ENCODE measurements at regions not wholly inside any gene's neighbourhood (a gene's known extent, or its start where the extent isn't known, plus 50 kb on each side); places are given as distances from the start of the nearest gene placed in this dataset.

DNA sequence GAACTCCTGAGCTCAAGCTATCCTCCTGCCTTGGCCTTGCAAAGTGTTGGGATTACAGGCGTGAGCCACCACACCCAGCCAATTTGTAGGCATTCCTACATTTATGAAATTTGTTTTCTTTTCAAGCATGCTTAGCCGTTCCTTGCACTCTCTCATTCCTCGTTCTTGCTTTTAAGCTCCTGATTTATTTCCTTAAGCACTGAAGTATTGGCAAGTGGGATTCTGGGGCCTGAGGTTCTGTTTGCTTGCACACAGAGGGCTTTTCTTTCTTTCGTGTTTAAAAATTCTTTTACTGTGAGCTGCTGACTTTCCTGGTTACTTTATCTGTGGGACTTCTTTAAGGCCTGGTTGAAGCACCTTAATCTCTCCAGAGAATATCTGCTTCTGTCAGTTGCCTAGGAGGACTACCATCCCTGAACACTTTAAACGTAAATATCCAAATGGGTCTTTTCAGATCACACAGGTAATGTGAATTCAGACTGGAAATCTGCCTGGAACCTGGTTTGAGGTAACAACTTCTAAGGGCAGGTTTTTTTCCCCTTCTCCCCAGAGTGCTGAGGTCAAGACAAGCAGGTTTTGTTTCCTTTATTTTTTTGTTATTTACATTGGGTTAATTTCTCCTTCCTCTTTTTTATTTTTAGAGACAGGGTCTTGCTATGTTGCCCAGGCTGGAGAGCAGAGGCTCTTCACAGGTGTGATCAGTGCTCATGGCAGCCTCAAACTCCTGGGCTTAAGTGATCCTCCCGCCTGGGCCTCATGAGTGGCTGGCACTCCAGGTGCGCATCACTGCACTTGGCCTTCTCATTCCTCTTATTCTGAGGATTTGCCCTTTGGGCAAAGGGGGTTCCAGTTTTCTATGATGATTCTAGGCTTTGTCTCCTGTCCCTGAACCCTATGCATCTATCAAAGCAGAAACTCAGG is 102.9 kb downstream of the PFKFB3 start:
- DNase-seq (ENCODE audit: low read depth, low spot score): no peak

DNA sequence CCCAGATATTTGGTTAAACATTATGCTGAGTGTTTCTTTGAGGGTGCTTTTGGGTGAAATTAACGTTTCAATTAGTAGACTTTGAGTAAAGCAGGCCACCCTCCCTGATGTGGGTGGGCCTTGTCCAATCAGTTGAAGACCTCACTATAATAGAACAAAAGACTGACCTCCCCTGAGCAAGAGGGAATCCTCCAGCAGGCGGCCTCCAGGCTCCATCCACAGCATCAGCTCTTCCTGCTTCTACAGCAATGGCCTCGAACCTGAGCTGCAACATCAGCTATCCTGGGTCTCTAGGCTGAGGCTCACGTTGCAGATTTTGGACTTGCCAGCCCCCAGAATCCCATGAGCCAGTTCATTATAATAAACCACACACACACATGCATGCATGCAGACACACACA is 104.2 kb downstream of the PFKFB3 start:
- no peak for DNase-seq (ENCODE audit: low read depth, low spot score)

DNA sequence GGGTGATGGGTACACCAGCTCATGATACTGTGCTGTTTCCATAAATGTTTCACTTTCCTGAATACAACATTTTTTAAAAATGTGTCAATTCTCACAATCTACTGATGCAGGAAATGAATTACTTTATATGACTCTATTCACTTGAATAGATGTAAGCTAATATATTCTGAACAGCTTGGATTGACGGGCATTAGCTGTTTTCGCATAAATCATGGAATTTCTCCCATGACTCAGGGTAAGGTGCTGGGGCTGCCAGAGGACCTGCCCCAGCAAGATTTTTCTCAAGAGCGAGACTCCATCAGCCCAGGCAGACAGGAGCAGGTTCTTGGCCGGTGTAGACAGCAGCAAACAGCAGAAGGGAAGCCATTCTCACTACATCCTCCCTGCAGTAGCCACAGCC is 107.1 kb downstream of the PFKFB3 start:
- DNase-seq (ENCODE audit: low read depth, low spot score): no peak

DNA sequence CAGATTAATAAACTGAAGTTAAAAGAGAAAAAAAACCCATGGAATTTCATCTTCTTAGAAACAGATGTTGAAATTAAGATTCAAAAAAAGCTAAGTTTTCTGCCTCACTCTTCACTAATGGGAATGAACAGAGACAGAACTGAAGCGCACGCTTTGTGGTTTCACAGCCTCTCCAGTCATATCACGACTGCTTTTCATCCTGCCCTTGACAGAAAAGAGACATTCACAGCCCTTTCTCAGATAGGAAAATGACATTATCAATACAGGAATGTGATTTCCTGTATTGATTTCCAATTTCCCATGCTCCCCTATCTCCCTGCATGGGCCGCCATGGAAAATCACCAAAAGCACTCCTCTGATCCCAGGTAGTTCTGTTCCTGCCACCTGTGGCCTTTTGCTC is 108.2 kb downstream of the PFKFB3 start:
- no peak for DNase-seq (ENCODE audit: low read depth, low spot score)

DNA sequence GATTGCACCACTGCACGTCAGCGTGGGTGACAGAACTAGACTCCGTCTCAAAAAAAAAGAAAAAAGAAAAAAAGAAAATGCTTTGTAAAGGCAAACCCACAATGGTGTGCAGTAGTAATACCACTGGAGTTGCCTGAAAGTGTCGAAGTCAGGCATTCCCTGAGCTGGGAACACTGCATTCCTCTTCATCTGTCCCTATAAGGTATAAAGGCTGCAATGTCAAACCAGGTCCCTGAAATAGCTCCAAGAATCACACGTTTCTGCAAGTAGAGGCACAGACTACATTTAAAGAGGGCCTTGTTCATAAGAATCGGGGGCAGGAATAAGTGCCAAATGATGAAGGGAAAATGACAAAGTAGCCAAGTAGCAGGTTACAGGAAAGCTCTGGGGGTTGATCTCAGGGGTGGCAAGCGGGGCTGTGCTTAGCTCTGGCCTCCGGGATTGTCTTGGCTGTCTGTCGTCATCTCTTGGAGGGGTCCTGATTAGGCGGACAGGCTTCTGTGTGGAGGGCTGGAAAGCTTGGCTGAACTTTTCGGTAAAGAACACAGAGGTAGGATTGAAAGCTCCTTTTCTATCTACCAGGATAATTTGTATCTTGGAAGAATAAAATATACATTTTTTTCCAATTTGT is 109.1 kb downstream of the PFKFB3 start:
- DNase-seq (ENCODE audit: low read depth, low spot score): no peak

DNA sequence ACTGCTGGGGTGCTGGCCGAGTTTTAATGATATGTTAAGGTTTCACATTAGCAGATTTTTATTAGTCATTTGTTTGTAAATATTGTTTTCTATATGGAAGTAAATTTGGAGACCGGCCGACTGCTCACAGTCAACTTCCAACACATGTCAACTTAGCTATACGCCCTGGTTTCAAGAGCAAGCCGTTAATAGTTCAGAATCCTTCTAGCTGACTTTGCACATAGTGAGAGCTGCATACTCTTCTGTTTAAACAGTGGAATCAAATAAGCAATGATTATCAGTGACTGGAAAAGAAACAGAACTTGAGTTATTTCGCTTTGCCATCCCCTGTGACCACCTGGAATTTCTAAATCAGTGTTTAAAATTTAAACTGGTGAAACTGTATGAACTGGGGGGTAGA is 109.9 kb downstream of the PFKFB3 start:
- no peak for DNase-seq (ENCODE audit: low read depth, low spot score)

DNA sequence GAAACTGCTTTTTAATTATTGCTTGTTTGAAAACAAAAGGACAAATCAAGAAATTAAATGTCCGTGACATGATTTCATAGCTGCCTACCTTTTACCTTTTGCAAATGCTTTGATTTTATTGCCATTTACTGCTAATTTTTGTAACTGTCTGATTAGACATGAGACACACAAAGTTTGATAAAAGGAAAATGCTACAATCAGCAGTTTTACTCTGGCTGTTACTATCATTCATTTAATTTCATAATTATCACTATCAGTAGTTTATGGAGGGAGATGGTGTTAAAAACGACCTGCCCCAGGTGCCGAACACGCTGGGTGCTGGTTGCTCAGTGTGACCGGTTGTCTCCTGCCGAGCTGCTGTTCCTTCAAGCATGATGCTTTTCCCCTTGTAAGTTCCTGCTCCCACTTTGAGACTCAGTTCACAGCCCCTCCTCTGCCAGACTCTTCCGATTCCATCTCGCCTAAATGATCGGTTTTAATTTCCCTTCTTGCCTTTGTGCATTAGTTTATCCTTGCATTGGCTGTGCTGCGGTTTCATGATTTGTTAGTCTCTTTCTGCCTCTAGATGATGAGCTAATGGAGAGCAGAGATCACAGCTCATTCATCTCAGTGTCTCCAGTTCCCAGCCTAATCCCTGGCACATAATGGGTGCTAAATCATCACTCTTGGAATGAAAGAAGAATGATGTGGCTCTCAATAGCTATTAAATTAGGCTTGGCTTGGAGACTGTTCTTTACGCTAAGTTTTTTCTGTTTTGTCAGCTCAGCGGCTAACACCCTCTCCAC is 110.6 kb downstream of the PFKFB3 start:
- DNase-seq (ENCODE audit: low read depth, low spot score): no peak

DNA sequence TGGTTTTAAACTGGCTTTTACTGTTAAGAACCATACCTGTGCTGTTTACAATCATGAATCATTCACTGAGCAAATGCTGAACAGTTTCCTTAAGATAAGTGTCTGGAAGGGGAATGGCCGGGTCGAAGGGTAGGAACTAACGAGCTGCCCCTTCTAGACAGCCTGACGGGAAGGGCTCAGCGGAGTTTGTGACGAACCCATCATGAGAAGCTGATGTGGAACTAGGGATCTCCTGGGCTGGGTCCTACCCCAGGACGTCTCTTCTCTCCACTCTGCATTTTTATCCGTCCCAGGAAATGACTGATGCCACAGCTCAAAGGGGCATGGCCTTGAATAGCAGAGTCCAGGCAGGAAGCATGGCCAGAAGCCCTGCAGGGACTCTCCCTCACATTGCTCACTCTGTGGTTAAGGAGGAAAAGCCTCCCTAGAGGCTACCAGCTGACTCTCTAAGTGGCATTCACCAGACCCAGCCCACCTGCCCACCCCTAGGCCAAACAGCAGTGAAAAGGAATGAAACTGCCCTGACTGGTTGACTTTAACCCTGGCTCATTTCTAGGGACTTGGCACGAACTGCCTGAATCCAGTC is 112.0 kb downstream of the PFKFB3 start:
- no peak for DNase-seq (ENCODE audit: low read depth, low spot score)

DNA sequence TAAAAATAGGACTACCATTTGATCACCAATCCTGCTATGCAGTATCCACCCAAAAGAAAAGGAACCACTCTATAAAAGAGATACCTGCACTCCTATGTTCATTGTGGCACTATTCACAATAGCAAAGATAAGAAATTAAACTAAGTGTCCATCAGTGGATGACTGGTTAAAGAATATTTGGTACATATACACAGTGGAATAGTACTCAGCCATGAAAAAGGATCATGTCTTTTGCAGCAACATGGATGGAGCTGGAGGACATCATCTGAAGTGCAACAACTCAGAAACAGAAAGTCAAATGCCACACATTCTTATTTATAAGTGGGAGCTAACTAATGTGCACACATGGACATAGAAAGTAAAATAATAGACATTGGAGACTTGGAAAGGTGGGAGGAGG is 116.4 kb downstream of the PFKFB3 start:
- no peak for DNase-seq (ENCODE audit: low read depth, low spot score)

DNA sequence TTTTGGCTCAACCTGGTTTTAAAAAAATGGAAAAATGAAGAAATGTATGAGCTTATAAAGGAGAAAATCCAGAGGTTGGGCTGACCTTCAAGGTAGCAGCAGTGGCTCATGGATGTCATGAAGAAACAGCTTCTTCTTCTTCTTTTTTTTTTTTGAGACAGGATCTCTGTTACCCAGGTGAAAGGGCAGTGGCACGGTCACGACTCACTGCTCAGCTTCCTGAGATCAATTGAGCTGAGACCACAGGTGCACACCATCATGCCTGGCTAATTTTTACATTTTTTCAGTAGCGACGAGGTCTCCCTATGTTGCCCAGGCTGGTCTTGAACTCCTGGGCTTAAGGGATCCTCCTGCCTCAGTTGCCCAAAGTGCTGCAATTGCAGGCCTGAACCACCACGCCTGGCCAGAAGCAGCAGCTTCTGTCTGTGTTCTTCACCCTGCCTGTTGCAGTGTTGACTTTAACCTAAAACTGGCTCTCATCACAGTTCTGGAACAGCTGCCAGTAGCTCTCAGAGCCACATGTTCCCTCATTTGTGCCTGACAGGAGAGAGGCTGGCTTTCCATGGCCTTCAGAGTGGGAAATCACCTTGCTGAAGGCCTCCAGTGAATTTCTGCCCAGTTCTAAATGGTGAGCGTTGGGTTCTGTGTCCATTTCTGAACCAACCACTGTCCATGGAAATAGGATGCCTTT is 117.7 kb downstream of the PFKFB3 start:
- no peak for DNase-seq (ENCODE audit: low read depth, low spot score)

DNA sequence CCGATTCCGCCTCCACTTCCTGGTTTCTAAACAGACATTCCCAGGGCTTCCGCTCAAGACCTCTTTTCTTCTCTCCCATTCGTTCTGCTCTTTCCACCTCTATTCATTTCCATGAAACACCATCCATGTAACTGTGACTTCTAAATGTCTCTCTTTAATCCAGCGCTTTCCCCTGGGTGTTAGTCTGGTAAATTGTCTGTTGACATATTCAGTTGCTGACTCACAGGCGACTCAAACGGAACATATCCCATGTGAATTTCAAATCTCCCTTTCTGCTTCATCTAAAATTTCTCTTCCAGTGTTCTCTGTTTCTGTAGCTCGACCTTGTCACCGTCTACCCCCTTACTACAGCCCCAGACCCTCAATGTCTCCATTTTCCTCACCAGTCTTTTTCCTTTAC is 119.1 kb downstream of the PFKFB3 start:
- no peak for DNase-seq (ENCODE audit: low read depth, low spot score)

DNA sequence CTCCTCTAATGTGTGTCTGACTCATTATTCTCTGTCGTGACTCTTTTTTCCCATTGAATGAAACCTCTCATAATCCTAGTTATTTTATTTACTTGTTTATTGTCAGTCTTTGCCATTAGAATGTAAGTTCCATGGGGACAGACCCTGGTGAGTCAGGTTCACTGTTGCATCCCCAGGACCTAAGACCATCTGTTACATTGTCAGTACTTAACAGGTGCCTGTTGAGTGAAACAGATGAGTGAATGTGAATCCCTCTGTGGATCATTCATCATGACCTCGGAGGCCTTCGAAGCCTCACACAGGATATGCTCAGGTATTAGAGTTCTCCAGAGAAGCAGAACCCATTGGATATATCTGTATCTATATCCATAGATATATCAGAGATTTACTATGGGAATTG is 120.1 kb downstream of the PFKFB3 start:
- no peak for DNase-seq (ENCODE audit: low read depth, low spot score)

DNA sequence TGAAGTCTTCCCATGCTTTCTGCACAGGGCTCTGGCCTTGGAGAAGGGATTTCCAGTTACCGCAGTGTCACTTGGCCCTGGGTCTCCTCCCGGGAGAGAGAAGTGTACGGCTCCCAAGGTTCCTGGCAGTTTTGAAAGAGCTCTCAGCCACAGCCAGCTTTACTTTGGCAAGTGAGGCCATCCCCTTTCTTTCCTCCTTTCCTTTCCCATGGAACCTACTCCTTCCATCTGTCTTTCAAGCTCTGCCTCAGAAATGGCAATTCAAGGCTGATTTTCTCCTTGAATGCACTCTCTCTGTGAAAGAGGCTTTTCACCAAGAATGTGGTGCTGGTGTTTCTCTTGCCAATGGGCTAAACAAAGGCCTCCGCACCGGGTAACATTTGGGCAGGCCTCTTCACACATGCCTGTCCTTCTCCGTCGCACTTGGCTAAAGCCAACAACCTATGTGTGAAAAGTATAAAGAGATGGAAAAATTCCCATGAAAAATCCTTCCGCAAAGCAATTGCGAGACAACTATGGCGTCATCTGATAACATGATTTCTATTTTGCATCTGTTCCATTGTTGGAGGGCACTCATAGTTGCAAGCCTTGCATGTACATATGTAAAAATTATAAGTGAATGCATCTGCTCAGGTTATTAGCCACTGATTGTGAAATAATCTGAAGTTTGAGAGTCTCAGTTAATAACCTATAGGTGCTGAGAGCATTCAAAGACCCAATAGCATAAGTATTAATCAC is 125.4 kb downstream of the PFKFB3 start:
- no peak for DNase-seq (ENCODE audit: low read depth, low spot score)

DNA sequence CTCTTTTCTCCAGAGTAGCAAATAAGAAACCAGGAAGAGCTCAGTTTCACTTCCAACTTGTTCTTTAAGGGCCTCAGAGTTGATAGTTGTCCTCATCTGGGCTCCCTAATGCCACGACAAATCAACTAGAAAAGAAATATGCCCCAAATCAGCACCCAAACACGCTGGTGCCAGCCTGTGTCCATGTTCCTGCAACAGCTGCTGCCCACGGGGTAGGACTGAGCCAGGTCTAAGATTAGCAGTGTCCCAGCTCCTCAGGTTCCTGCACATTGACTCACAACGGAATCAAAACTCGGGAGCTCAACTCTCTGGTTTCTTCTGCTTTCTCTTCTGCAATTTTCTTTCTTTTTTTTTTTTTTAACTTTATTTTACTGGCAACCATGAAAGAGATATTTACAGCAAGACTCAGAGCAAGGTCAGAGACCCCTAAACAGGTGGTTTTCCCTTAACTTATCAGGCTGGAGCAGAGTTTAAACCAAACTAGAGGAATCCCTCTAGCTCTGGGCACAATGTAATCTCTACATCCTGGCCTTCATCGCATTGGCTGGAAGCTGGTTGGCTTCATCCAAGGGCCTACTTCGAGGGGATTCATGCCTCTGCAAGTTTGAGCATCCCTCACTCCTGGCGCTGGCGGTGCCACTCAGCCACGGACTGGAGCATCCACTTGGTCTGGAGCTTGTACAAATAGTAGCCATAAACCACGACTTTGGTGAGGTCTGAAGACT is 126.1 kb downstream of the PFKFB3 start:
- DNase-seq (ENCODE audit: low read depth, low spot score): no peak

DNA sequence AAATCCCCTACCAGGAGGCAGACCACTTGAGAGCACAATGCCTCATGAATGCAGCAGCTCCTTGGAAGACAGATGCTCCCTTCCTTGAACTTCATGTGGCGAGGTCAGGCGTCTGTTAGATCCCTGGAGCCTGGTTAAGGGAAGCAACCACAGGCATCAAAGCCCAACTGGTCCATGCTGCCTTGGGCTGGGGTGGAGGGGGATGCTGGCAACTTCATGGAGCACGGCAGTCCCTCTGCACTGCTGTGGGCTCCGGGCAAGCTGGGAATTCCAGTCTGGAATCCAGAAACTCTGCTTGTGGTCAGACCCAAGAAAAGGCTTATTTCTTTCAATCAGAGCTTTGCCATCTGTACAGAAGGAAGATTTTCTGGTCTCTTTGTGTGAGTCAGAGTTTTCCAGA is 130.4 kb downstream of the PFKFB3 start:
- DNase-seq (ENCODE audit: low read depth, low spot score): no peak

DNA sequence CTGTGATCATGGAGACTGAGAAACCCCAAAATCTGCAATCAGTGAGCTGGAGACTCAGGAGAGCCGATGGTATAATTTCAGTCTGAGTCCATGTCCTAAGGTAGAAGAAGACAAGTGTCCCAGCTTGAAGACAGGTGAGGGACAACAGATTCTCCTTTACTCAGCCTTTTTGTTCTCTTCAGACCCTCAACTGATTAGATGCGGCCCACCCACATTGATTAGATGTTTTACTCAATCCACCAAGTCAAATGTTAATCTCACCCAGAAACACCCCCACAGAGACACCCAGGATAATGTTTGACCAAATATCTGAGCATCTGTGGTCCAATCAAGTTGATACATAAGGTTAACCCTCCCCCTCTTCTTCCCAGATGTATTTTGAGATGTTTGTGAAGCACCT is 131.2 kb downstream of the PFKFB3 start:
- no peak for DNase-seq (ENCODE audit: low read depth, low spot score)

DNA sequence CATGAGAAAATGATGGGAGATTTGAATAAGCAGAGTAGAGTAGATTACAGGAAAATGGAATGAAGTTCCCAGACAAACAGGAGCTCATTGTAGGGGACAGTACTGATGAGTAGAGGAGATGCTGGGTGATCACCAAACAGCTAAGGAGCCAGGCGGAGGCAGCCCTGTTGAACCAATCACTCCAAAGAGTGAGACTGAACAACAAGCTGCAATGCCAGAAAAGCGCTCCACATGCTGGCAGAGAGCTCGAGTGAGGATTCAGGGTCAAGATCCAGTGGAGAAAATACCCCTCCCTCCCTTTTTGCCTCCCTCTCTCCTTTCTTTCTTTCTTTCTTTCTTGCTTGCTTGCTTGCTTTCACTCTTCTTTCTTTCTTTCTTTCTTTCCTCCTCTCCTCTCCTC is 133.3 kb downstream of the PFKFB3 start:
- no peak for DNase-seq (ENCODE audit: low read depth, low spot score)

DNA sequence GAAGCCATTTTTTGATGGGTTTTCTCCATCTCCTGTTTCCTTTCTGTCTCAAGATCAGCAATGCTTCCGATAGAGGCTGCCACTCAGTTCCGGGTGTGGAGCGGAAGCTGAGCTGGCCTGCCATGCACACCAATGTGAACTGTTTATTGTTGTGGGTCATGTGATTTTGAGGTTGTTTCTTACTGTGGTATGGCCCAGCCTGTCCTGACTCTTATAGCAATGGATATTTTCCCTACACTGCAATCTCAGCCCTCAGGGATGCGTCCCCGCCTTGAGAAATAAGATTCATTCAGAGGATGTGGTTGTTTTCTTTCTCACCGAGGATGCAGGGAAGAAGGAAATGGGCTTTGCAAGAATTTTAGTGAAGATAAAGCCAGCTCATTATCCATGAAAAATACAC is 134.7 kb downstream of the PFKFB3 start:
- DNase-seq (ENCODE audit: low read depth, low spot score): peak; percentile 5

DNA sequence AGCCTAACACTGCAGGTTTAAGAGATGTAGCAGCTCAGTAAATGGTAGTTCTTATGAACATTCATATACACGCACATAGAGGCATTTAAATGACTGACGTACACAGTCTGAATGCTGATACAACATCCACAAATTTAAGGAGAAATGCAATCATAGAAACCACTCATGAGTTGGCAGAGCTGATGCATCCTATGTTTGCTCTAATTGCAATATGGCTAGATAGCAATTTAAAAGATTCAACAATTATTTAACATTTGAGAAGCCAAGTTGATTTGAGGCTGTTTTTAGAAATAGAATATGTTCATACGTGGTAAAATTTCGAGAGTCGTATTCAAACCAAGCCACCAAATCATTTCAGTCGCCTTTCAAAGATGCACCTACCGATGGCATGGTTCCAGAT is 135.6 kb downstream of the PFKFB3 start:
- no peak for DNase-seq (ENCODE audit: low read depth, low spot score)

DNA sequence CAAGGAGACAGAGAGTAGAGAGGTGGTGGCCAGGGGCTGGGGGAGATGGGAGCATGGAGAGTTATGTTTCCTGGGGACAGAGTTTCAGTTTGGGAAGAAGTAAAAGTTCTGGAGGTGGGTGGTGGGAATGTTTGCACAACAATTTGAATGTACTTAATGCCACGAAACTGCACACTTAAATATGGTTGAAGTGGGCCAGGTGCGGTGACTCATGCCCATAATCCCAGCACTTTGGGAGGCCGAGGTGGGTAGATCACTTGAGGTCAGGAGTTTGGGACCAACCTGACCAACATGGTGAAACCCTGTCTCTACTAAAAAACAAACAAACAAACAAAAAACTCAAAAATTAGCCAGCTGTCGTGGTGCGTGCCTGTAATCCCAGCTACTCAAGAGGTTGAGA is 137.2 kb downstream of the PFKFB3 start:
- no peak for DNase-seq (ENCODE audit: low read depth, low spot score)

All from pulmonary artery endothelial cell (primary cell).